GM18511 (cell line): ENCODE measurements at regions not wholly inside any gene's neighbourhood (a gene's known extent, or its start where the extent isn't known, plus 50 kb on each side); places are given as distances from the start of the nearest gene placed in this dataset.
"Not testable (repeated sequence)": the region's sequence is repeated elsewhere in the genome, so short reads cannot be mapped to it uniquely, and the experiment has no call there.

Source experiments
- ATAC-seq: cut with Tn5 transposase; IDR thresholded peaks from one replicate; pipeline ENCODE4 v1.9.1; 2021; ENCODE audit warnings: mild to moderate bottlenecking, moderate library complexity; ENCODE audit not compliant: unreplicated experiment

GRCh38 chrX:104513162-104513561, 52.8 kb upstream of the IL1RAPL2 start:
- no peak for ATAC-seq

DNA sequence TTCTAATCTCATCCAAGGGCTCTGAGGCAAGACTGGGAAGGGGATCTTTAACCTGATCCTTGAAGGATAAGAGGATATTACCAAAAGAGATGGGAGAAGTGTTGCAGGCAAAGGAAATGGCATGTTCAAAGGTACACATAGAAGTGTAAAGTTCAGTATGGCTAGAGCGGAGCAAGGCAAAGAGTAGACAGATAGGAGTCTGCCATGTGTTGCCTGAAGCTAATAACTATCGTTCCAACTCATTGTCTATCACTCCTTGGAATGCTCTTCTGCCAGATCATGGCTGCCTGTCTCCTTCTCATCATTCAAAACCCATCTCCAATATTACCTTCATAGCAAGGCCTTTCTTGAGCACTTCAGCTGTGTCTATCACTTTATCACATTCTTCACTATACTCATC, 55.2 kb upstream of the IL1RAPL2 start:
- ATAC-seq: no peak

DNA sequence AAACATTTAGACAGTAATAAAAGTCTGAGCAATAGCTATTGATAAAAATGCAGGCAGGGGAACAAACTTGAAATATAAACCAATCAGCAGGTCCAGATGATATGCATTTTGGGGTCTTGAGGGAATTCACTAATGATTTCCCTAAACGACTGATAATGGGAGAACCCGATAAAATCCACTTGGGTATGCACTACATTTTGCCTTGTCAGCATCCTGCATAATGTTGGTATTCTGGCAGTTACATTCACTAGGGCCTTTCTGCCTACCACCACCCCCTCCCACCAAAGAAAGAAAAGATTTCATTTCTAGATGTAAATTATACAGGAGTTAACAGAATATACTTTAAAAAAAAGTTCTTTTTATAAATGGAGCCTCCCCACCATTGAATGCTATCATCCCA, 63.5 kb upstream of the IL1RAPL2 start:
- ATAC-seq: no peak

DNA sequence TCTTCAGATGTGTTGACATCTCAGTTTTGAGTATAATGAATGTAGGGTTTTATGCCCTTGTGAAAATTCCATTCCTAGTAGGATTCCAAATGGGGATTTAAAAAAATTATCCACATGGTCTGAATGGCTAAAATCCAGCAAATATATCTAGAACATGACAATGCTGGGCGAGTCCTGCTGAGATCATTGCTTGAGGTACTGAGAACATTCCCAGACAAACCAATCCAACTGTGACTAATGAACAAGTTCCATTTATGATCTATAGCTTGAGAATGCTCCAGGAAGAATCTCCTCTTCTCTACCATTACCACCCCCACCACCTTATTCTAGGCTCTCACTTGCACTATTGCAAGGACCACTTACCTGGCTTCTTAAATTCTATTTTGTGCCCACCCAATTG, 77.2 kb upstream of the IL1RAPL2 start:
- no peak for ATAC-seq

DNA sequence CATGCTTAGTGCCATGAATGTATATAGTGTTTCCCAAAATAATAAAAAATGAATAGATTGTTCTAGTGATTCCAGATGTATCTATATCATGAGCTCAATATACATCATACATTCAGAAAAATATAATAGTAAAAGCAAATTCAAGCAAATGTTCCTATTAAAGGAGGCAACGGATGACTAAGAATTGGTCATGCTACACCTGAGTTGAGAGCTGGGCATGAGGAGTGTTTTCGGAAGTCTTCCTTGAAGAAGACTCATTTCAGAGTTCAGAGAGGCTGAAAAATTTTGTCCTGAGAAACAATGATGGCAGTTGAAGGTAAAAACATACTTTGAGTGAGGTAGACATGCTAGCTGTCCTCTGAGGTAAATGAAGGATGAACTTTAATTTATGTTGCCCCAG, 79.3 kb upstream of the IL1RAPL2 start:
- no peak for ATAC-seq

DNA sequence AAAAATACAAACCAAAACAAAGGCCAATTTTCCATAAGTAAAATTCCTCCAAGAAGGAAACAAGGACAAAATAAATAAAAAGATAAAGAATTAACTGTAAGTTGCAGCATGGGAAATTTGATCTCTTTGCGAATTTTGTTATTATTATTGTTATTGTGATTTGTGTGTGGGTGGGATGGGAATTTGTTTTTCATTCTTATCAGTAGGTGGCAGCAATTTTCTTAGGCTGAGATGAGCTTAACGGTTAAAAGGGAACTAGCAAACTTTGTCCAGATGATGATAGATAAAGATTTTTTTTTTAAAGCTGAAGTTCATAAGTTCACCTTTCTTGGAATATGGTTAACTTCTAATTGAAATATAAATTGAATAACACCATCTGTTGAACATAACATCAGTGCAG, 83.2 kb upstream of the IL1RAPL2 start:
- ATAC-seq: no peak

- no peak for ATAC-seq
Measured at GRCh38 chrX:104469771-104470170, 96.2 kb upstream of the IL1RAPL2 start.

GRCh38 chrX:104459796-104460195, 106.2 kb upstream of the IL1RAPL2 start:
- ATAC-seq: no peak

GRCh38 chrX:104457130-104457529, 108.9 kb upstream of the IL1RAPL2 start:
- not testable (repeated sequence) for ATAC-seq

GRCh38 chrX:104450316-104450715, 115.7 kb upstream of the IL1RAPL2 start:
- no peak for ATAC-seq

DNA sequence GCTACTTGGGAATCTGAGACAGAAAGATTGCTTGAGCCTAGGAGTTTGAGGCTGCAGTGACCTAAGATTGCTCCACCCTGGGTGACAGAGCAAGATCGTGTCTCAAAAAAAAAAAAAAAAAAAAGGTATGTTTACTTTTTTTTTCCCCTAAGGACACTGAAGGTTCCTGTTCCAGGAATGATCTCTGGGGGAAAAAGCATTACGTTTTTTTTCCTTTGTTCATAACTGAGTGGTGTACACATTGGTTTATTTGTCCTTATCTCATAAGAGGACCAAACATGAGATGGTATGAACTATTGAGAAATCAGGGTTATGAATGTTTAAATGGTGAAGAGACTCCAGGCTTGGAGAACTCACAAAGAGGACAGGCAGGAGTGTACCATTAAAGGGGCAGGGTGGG, 120.4 kb upstream of the IL1RAPL2 start:
- ATAC-seq: no peak

DNA sequence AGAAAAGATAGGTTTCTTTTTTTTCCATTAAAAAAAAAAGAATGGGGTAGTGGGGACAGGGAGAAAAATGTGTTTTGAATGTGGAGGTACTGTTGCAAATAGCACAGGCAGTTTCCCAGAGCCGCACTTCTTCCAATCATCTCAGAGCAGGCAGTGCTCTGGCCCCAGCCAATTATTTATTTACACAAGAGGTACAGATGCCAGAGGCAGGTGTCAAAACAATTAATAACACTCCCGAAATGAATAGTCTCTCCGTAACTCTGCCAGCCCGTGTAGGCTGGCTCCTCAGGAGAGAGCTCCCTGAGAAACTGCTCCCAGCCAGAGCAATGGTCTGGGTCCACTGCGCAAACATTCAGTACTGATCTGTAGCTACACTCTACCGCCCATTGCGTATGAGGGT, 130.8 kb upstream of the IL1RAPL2 start:
- no peak for ATAC-seq

DNA sequence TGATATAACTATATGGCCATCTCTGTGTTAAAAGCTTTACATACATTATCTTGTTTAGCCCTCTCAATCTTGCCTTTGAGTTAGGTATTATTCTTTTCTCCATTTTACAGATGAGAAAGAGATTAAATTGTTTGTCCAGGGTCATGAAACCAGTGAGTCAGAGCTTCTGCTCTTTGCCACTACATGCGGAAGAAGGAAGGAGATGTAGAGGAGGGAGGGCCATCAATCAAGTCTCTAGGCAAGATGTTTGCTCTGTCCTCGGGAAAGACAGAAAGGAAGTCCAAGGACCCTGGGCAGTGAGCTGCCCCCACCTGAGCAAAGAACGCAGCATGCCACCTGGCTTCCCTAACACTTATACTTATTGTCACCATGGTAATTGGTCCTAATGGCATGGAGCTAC, 133.7 kb upstream of the IL1RAPL2 start:
- no peak for ATAC-seq

DNA sequence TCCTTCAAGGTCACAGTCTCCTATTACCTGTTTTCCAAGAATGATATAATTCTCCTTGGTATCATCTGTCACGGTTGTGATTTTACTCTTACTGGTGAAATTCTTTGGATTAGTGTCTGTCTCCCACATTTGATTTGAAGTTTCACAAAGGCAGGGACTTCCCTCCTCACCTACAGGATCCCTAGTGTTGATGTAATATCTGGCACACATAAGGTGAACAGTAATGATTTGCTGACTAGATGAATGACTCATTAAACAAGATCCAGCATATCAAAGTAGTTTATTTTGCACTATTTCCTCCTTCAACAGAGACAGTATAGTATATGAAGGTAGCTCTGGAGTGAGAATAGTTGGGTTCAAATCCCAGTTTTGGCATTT, 135.3 kb upstream of the IL1RAPL2 start:
- no peak for ATAC-seq

DNA sequence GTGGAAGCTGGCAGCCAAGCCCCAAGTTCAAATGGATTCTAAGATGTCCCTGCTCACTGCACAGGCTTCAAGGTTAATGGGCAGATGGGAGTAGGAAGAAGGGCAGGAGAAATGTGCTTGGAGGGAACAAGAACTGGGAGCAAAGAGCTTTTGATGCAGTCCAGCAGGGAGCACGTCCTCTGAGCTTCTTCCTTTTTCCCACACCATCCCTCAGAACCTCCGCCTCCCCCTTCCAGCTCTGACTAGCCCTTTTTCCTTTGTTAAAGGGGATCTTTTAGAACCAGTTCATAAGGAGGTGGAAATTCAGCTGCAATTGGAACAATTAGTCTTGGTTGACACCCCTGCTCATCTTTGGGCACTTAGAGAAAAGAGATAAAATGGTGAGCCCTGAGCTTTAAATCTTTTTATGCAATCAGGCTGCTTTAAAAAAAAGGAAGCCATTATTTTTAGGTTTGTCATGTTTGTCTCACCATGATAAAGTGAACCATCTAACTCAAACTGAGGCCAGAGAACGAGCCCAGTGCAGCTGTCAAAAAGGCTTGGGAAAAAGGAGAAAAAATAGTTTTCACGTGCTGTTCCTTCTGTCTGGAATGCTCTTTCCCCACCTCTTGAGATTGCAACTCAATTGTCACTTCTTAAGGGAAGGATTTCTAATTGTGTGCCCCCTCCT, 135.8 kb upstream of the IL1RAPL2 start:
- no peak for ATAC-seq

DNA sequence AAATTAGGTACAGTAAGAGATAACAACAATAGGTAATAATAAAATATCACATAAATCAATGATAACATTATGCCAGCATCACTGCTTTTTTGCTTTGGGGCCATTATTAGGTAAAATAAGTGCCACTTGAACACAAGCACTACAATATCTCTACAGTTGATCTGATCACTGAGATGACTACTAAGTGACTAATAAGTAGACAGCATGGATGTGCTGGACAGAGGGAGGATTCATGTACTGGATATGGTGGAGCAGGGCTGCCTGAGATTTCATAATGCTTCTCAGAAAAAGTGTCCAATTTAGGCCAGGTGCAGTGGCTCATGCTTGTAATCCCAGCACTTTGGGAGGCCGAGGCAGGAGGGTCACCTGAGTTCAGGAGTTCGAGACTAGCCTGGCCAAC, 137.8 kb upstream of the IL1RAPL2 start:
- no peak for ATAC-seq

DNA sequence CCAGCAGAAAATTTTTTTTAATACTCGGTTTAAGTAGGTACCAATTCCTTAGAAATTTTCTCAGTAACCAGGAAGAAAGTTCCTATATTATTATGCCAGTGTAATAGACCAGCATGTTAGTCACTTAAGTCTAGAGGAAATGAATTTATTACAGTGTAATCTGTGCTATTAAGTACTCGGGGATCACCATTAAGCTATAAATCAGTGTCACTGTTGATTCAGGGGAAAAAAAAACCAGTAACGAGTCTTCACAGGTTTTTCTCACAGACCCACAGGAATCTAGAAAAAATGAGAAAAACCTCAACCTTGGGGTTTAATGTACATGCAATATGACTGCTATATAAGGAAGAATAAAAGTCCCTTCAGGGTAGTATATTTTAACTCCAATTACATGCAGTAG, 138.3 kb upstream of the IL1RAPL2 start:
- ATAC-seq: no peak

- no peak for ATAC-seq
Measured at GRCh38 chrX:104427073-104427472, 138.9 kb upstream of the IL1RAPL2 start.

DNA sequence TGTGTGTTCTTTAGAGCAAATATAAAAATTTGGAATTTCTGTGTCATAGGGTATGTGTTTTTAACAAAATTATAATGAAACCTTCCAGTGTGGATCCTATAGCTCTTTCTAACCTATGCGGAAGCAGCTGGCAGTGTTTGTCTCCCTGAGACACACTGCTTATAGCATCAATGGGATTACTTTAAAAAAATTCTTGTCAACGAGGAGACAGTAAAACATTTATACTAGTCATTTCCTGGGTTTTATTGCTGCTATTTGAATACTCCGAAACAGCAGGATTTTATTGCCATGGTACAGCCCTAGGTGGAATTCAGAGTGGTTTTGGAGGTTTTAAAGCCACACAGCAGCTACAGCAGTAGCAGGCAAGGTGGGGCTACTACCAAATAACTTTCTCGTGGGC, 145.1 kb upstream of the IL1RAPL2 start:
- no peak for ATAC-seq

- no peak for ATAC-seq
Measured at GRCh38 chrX:104419926-104420325, 146.1 kb upstream of the IL1RAPL2 start.

GRCh38 chrX:104419211-104419610, 146.8 kb upstream of the IL1RAPL2 start:
- no peak for ATAC-seq

DNA sequence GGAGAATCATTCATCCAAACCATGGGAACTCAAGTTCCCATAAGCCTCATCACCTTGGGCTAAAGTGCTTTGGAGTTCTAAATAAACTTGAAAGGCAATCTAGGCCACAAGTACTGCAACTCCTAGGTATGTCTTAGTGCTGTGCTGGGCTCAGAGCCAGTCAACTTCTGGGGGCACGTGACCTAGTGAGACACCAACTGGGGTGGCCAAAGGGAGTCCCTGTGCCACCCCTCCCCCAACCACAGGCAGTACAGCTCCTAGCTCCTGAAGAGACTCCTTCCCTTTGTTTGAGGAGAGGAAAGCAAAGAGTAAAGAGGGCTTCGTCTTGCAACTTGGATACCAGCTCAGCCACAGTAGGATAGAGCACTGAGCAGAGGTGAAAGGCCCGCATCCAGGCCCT, 154.2 kb upstream of the IL1RAPL2 start:
- no peak for ATAC-seq

DNA sequence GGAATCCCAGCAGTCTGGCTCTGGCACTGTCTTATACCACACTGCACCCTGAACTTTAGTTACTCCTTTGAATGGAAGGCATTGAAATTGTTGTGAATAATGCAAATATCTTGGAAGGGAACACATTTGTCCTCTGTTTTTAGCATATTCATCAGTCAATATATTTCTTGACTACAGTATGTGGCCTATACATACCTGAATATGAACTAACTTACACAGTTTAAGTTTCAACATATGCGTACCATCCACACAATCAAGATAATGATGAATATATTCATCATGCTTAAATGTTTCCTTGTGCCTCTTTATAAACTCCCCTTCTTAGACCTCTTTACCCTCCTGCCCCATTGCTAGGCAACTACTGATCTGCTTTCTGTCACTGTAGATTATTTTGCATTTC, 145.7 kb upstream of the ESX1 start:
- no peak for ATAC-seq

DNA sequence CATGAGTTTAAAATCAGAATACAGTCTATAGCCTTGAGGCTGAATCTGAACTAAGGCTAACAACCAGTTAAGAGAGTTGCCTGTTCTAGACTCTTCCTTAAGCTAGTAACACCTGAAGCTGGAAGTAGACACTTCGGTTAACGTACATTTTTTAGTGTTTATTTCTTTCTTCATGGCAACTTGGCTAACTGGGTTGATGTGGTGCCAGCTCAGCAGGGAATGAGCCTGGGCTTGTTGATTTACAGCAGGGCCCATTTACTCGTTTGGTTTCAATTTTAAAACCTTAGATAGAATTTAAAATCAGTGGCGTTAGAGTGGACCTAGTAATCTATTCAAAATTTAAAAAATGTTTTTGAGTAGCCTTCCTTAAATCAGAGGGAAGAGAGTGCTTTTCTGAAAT, 137.6 kb upstream of the ESX1 start:
- ATAC-seq: no peak
